SK-N-DZ (cell line): ENCODE measurements at regions not wholly inside any gene's neighbourhood (a gene's known extent, or its start where the extent isn't known, plus 50 kb on each side); places are given as distances from the start of the nearest gene placed in this dataset.
"Not testable (repeated sequence)": the region's sequence is repeated elsewhere in the genome, so short reads cannot be mapped to it uniquely, and the experiment has no call there.

Source experiments
- DNase-seq: peaks from one replicate; pipeline ENCODE4 v3.0.0-alpha.2; 2015; ENCODE audit warnings: low spot score

- DNase-seq: no peak
These were observed 145.6 kb upstream of the RBPJ start for GRCh38 chr4:26175006-26175786.

- no peak for DNase-seq
These were observed 144.8 kb upstream of the RBPJ start for GRCh38 chr4:26175905-26176470.

DNA sequence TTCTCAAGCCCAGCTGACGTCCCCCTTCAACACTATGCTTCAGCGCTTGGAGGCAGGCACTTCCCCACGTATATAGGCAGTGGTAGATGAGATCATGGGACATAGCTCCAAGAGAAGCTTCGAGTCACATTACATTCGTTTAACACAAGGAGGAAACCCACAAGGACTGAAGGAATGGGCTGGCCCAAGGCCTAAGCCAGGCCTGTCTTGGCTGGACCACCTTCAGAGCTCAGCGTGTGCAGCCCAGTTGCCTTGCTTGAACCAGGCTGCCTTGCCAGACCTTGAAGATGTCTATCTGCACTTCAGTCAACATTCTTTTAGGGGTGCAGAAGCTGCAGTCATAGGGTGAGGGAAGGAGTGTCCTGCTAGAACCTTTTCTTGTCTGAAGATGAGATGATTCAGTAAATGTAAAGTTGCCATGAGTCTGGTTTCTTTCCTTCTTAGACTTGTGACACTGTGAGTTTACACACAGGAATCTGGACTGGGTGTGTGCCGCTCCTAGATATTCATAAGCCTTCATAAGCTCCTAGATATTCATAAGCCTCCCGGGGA is 144.1 kb upstream of the RBPJ start:
- no peak for DNase-seq

DNA sequence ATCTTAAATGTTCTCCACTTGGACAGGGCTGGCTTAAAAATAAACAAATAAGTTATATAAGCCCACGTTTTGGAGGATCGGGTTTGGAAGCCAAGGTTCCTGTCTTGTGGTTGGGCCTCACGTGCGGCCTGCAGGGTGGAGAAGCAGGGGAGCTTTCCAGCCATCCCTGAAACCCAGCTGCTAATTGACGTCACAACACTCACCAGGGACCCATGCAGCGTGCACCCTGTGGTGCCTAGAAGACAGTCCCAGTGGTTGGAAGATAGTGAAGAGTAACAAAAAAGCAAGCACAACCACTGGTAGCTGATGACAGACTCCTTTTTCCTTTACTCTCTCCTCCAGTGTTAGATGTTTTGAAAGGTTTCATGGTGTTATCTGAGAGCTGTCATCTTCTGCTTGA is 142.0 kb upstream of the RBPJ start:
- DNase-seq: no peak

GRCh38 chr4:26179316-26179760 is 141.5 kb upstream of the RBPJ start:
- DNase-seq: no peak

- no peak for DNase-seq
These were observed 139.2 kb upstream of the RBPJ start for GRCh38 chr4:26181616-26182015.

GRCh38 chr4:26183017-26183416 is 137.8 kb upstream of the RBPJ start:
- DNase-seq: no peak

DNA sequence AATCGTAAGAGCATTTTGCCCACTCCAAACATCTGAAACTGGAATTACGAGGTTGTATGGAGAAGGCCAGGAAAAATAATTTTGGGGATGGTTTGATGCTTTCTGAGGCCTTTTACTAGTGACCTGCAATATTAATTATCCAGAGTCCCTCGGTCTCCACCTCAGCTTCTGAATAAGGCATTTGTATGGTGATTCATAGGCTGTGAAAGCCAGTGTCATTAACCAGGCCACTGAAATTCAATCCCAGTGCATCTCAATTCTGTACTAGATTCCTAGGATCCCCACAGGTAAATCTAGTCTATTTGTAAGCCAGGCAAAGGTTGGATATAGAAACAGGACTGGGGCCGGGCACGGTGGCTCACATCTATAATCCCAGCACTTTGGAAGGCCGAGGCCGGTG is 135.4 kb upstream of the RBPJ start:
- DNase-seq: no peak

DNA sequence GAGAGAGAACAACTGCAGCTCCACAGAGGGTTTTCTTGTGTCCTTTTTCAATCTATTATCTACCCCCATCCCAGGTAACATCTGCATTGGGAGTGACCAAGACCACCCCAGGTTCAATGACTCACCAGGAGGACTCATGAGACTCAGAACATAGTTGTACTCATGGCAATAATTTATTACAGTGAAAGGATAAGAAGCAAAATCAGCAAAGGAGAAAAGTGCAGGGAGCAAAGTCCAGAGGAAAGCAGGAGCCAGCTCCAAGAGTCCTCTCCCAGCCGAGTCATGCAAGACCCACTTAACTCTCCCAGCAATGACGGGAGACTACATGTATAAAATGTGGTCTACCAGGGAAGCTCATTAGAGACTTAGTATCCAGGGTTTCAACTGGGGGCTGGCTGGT is 129.5 kb upstream of the RBPJ start:
- no peak for DNase-seq

GRCh38 chr4:26192899-26193869 is 127.6 kb upstream of the RBPJ start:
- no peak for DNase-seq

DNA sequence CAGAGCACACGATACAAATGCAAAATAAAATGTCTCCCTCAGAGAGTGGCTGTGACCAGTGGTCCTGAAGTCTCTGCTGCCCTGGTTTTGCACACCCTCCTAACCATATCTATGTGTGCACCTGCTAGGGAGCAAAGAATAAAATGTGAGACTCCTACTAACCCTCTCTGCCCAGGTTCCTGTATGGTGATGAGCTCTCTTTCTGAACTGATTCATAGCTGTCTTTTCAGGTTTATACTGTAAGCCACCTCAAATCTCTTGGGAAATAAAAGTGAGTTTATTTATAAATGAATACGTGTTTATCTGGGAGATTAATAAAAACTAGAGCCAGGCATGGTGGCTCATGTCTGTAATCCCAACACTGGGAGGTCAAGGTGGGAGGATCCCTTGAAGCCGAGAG is 126.0 kb upstream of the RBPJ start:
- no peak for DNase-seq

GRCh38 chr4:26196567-26196966 is 124.2 kb upstream of the RBPJ start:
- peak; percentile 17 for DNase-seq

- DNase-seq: no peak
These were observed 123.6 kb upstream of the RBPJ start for GRCh38 chr4:26197018-26197779.

GRCh38 chr4:26198931-26199330 is 121.9 kb upstream of the RBPJ start:
- not testable (repeated sequence) for DNase-seq

DNA sequence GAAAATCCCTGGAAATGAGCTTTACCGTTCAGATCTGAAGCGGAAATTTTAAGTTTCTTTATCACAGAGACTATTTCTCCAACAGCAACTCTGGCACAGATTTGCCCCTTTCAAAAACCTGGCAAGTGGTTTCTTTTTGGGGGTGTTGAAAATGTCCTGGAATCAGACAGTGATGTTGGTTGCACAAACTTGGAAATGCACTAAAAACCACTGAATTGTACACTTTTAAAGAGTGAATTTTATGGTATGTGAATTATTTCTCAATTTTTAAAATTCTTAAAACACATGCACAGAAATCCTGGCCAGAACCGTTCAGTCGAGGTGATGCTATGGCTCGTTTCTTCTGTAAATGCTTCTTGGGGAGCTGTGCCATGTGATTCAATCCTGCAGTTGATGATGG is 121.2 kb upstream of the RBPJ start:
- DNase-seq: no peak

DNA sequence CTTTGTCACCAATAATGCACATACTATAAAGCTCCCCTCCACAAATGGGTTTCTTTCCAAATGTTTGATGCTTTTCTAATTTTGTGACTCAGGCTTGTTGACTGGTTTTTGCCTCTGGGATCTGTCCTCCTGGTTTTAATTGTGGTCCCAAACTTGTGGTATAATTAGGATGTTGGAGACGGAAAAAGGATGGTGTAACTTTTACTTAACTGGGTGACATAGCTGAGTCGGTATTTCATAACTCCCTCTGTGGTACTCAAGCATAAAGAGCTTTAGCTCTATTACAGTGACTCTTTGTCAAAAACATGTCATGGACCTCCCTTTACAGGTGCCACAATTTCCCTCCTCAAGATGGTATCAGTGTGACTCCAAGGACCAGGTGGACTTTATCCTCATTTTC is 119.7 kb upstream of the RBPJ start:
- no peak for DNase-seq

GRCh38 chr4:26204249-26204825 is 116.5 kb upstream of the RBPJ start:
- DNase-seq: no peak

- DNase-seq: no peak
These were observed 115.9 kb upstream of the RBPJ start for GRCh38 chr4:26204911-26205370.

DNA sequence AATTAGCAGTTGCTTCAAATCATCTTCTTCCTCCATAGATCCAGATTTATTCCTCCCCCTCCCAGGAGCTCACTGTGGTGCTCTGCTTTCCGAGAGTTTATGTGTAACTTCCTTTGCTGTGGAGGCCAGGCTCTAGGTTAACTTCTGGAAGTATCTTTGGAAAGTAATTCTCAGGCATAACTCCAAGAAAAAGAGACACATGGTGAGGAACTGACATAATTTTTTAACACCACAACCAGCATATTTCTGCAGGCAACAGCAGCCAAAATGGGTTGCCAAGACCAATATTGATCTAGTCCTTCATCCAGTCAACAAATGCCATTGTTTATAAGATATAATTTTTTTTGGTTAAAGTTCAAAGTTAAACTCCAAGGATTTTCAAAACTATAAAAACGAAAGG is 114.5 kb upstream of the RBPJ start:
- DNase-seq: no peak

- DNase-seq: no peak
These were observed 113.8 kb upstream of the RBPJ start for GRCh38 chr4:26206999-26207398.

- DNase-seq: no peak
These were observed 113.2 kb upstream of the RBPJ start for GRCh38 chr4:26207631-26208030.
